DMS114 treated with DMSO at 0.1 percent for 48 hours (cell line): ENCODE measurements at regions not wholly inside any gene's neighbourhood (a gene's known extent, or its start where the extent isn't known, plus 50 kb on each side); places are given as distances from the start of the nearest gene placed in this dataset.

Experiments used
- DNase-seq: peaks from one replicate; lab custom pipeline; 2025; ENCODE audit not compliant: unreplicated experiment; lab: John Stamatoyannopoulos, UW

GRCh38 chr6:126419901-126420300 is 80.0 kb downstream of the CENPW start:
- DNase-seq: no peak

GRCh38 chr6:126422912-126423311 is 83.0 kb downstream of the CENPW start:
- DNase-seq: no peak

- no peak for DNase-seq
Measured at GRCh38 chr6:126427713-126428112, 87.8 kb downstream of the CENPW start.

GRCh38 chr6:126429866-126430265 is 90.0 kb downstream of the CENPW start:
- DNase-seq: no peak

- DNase-seq: no peak
Measured at GRCh38 chr6:126432564-126432963, 92.6 kb downstream of the CENPW start.

GRCh38 chr6:126433927-126434326 is 94.0 kb downstream of the CENPW start:
- no peak for DNase-seq

- DNase-seq: no peak
Measured at GRCh38 chr6:126437205-126437604, 97.3 kb downstream of the CENPW start.

- DNase-seq: no peak
Measured at GRCh38 chr6:126439040-126439439, 99.1 kb downstream of the CENPW start.

- no peak for DNase-seq
Measured at GRCh38 chr6:126440923-126441322, 101.0 kb downstream of the CENPW start.

- no peak for DNase-seq
Measured at GRCh38 chr6:126444659-126445273, 104.9 kb downstream of the CENPW start.

- DNase-seq: no peak
Measured at GRCh38 chr6:126446248-126446647, 106.3 kb downstream of the CENPW start.

- no peak for DNase-seq
Measured at GRCh38 chr6:126447367-126447766, 107.5 kb downstream of the CENPW start.

- DNase-seq: no peak
Measured at GRCh38 chr6:126461045-126461444, 121.1 kb downstream of the CENPW start.

GRCh38 chr6:126464245-126464644 is 124.3 kb downstream of the CENPW start:
- DNase-seq: no peak

GRCh38 chr6:126475449-126475848 is 135.5 kb downstream of the CENPW start:
- DNase-seq: no peak

- no peak for DNase-seq
Measured at GRCh38 chr6:126477678-126478077, 137.8 kb downstream of the CENPW start.

GRCh38 chr6:126480268-126480667 is 140.4 kb downstream of the CENPW start:
- DNase-seq: no peak

- DNase-seq: no peak
Measured at GRCh38 chr6:126481319-126481718, 141.4 kb downstream of the CENPW start.

GRCh38 chr6:126504792-126505191 is 164.9 kb downstream of the CENPW start:
- DNase-seq: no peak

GRCh38 chr6:126513198-126513597 is 173.3 kb downstream of the CENPW start:
- DNase-seq: no peak

GRCh38 chr6:126516411-126516810 is 176.5 kb downstream of the CENPW start:
- no peak for DNase-seq

GRCh38 chr6:126524811-126525326 is 185.0 kb downstream of the CENPW start:
- no peak for DNase-seq

- no peak for DNase-seq
Measured at GRCh38 chr6:126526547-126526946, 186.6 kb downstream of the CENPW start.
